ENCODE measurements at regions not wholly inside any gene's neighbourhood (a gene's known extent, or its start where the extent isn't known, plus 50 kb on each side); places are given as distances from the start of the nearest gene placed in this dataset.

DNA sequence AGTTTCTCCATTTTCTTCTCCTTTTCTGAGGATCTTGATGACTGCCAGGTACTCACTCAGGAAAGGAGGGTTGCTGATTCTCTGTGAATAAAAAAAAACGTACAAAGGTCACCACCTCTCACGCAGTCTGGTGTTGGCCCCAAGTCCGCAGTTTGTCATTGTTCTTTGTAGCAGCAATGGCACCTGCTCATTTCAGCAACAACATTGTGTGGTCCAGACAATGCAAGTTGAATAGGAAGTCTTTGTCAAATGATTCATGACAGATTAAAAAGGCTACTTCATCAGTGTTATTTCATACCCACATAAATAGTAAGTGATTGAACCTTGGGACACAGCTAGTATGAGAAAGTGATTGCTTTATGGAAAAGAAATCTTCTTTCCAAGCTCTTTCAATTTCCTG lies 653.5 kb upstream of the MGMT start:
- Histone ChIP-seq H3K4me3 (ENCODE audit: low read depth, low read length) (no peak overlapping the region), H3K36me3 (ENCODE audit: control insufficient read depth, insufficient read depth, low read length) (no peaks in the 10 kb centered on the region), H3K27me3 (ENCODE audit: control insufficient read depth, insufficient read depth, low read length) (no peaks in the 10 kb centered on the region)
- TF ChIP-seq, protein P1, sequence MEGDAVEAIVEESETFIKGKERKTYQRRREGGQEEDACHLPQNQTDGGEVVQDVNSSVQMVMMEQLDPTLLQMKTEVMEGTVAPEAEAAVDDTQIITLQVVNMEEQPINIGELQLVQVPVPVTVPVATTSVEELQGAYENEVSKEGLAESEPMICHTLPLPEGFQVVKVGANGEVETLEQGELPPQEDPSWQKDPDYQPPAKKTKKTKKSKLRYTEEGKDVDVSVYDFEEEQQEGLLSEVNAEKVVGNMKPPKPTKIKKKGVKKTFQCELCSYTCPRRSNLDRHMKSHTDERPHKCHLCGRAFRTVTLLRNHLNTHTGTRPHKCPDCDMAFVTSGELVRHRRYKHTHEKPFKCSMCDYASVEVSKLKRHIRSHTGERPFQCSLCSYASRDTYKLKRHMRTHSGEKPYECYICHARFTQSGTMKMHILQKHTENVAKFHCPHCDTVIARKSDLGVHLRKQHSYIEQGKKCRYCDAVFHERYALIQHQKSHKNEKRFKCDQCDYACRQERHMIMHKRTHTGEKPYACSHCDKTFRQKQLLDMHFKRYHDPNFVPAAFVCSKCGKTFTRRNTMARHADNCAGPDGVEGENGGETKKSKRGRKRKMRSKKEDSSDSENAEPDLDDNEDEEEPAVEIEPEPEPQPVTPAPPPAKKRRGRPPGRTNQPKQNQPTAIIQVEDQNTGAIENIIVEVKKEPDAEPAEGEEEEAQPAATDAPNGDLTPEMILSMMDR (IDR thresholded peaks at IDR 0.05; ENCODE audit: insufficient read depth, low read length, poor library complexity, severe bottlenecking), result no peak
- no peak for DNase-seq (ENCODE audit: low read depth)

DNA sequence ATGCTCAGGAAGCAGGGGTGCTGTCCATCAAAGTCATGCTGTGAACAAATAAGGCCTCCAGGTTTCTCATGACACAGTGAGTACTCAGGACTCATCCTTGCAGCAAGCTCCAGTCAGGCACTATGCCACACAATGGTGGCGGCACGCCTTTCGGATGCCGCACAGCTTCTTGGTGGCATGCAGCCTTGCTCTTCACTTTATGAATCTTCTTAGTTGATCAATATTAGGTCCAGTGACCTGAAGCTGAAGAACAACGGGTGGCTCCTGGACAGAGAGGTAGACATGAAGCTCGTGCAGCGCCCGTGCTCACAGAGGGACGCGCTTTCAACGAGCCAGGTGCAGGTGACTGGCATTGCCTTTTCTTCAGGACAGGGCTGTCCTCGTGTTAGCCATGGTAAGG lies 653.0 kb upstream of the MGMT start:
- TF ChIP-seq, protein P1 (IDR thresholded peaks at IDR 0.05; ENCODE audit: insufficient read depth, low read length, poor library complexity, severe bottlenecking), result no peak
- H3K36me3 ChIP-seq (ENCODE audit: control insufficient read depth, insufficient read depth, low read length), result no peaks in the 10 kb centered on the region
- DNase-seq (ENCODE audit: low read depth), result no peak

DNA sequence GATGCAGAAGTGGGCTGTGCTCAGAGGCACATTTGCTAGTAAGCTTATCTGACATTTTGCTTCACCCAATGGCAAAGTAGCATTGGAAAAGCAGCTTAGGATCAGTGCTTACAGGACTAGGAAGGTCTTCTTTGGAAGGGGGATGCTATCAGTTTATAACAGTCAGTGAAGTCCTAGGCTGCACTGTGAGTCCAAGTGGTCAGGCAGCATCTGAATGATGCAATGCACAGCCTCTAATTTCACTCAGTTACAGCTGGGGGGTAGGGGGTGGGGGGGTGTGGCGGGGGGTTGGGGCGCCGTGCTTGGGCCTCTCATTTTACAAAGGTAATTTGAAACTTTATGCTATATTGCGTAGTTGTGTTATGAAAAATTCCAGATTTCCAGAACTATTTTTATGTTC lies 652.3 kb upstream of the MGMT start:
- Histone ChIP-seq H3K27me3 (ENCODE audit: control insufficient read depth, insufficient read depth, low read length) (no peaks in the 10 kb centered on the region), H3K4me3 (ENCODE audit: low read depth, low read length) (no peak overlapping the region), H3K36me3 (ENCODE audit: control insufficient read depth, insufficient read depth, low read length) (no peaks in the 10 kb centered on the region)
- TF ChIP-seq, protein P1 (IDR thresholded peaks at IDR 0.05; ENCODE audit: insufficient read depth, low read length, poor library complexity, severe bottlenecking), result no peak
- DNase-seq (ENCODE audit: low read depth), result no peak

More for the DNA sequence above, 653.0 kb upstream of the MGMT start:
- Histone ChIP-seq H3K27me3 (ENCODE audit: control insufficient read depth, insufficient read depth, low read length) (no peaks in the 10 kb centered on the region), H3K4me3 (ENCODE audit: low read depth, low read length) (no peak overlapping the region)

GRCh38 chr10:128816726-128817125 lies 650.3 kb upstream of the MGMT start:
- DNase-seq (ENCODE audit: low read depth), result no peak
- Histone ChIP-seq H3K4me3 (ENCODE audit: low read depth, low read length) (no peak overlapping the region), H3K36me3 (ENCODE audit: control insufficient read depth, insufficient read depth, low read length) (no peaks in the 10 kb centered on the region)

DNA sequence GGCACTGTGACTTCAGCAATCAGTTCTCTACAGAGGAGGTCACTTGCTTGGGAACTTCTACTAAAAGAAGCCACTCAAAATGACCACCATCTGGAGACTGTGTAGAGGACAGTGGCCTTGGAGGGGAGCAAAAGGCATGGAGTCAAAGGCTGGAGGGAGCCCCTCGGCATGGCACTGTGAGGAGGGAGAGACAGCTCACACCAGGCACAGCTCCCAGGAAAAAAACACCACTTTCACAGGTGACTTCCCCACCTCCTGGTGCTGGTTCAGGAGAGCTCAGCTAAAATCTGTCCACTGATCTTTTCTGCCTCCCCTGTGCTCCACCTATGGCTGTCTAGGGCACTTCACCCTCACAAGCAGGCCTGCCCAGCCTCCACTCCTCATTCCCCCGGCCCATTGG lies 649.4 kb upstream of the MGMT start:
- Histone ChIP-seq H3K27me3 (ENCODE audit: control insufficient read depth, insufficient read depth, low read length) (no peaks in the 10 kb centered on the region), H3K4me3 (ENCODE audit: low read depth, low read length) (no peak overlapping the region), H3K36me3 (ENCODE audit: control insufficient read depth, insufficient read depth, low read length) (no peaks in the 10 kb centered on the region)
- no peak for DNase-seq (ENCODE audit: low read depth)
- TF ChIP-seq, protein P1 (IDR thresholded peaks at IDR 0.05; ENCODE audit: insufficient read depth, low read length, poor library complexity, severe bottlenecking), result no peak

More at GRCh38 chr10:128816726-128817125, 650.3 kb upstream of the MGMT start:
- TF ChIP-seq, protein P1 (IDR thresholded peaks at IDR 0.05; ENCODE audit: insufficient read depth, low read length, poor library complexity, severe bottlenecking), result no peak
- H3K27me3 ChIP-seq (ENCODE audit: control insufficient read depth, insufficient read depth, low read length), result no peaks in the 10 kb centered on the region

GRCh38 chr10:128820663-128821062 lies 646.4 kb upstream of the MGMT start:
- Histone ChIP-seq H3K4me3 (ENCODE audit: low read depth, low read length) (no peak overlapping the region), H3K27me3 (ENCODE audit: control insufficient read depth, insufficient read depth, low read length) (no peaks in the 10 kb centered on the region), H3K36me3 (ENCODE audit: control insufficient read depth, insufficient read depth, low read length) (no peaks in the 10 kb centered on the region)
- DNase-seq (ENCODE audit: low read depth), result no peak
- TF ChIP-seq, protein P1 (IDR thresholded peaks at IDR 0.05; ENCODE audit: insufficient read depth, low read length, poor library complexity, severe bottlenecking), result no peak

Measured in kidney epithelial cell (primary cell).